ENCODE measurements at regions not wholly inside any gene's neighbourhood (a gene's known extent, or its start where the extent isn't known, plus 50 kb on each side); places are given as distances from the start of the nearest gene placed in this dataset.

DNA sequence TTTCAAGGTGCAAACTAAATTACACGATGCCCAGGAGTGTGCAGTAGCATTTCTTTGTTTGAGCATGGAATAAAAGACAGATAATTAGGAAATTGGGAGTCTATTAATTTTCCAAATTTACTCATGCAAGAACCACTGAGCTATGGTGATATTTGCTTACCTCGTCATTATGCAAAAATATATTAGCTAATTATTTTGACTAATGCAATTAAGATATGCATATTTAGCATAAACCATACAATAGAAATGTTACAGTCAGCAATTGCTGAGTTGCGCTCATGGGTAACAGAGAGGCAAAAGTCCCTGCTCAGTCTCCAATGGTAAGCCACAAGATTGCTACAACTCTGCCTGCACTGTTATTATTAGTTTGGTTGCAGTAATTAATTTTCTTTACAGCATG lies 342.0 kb downstream of the TXNL1 start:
- TF ChIP-seq, protein P1, sequence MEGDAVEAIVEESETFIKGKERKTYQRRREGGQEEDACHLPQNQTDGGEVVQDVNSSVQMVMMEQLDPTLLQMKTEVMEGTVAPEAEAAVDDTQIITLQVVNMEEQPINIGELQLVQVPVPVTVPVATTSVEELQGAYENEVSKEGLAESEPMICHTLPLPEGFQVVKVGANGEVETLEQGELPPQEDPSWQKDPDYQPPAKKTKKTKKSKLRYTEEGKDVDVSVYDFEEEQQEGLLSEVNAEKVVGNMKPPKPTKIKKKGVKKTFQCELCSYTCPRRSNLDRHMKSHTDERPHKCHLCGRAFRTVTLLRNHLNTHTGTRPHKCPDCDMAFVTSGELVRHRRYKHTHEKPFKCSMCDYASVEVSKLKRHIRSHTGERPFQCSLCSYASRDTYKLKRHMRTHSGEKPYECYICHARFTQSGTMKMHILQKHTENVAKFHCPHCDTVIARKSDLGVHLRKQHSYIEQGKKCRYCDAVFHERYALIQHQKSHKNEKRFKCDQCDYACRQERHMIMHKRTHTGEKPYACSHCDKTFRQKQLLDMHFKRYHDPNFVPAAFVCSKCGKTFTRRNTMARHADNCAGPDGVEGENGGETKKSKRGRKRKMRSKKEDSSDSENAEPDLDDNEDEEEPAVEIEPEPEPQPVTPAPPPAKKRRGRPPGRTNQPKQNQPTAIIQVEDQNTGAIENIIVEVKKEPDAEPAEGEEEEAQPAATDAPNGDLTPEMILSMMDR (IDR thresholded peaks at IDR 0.05), result no peak
- TF ChIP-seq POLR2AphosphoS5 (IDR thresholded peaks at IDR 0.05) (no peak), POLR2A (IDR thresholded peaks at IDR 0.05) (no peak)
